K562 (cell line): ENCODE measurements at regions not wholly inside any gene's neighbourhood (a gene's known extent, or its start where the extent isn't known, plus 50 kb on each side); places are given as distances from the start of the nearest gene placed in this dataset.

Source experiments
- ATAC-seq: fragments of 200-7000 bp; cut with Tn5 transposase; 3 replicates; pipeline ENCODE4 v1.9.1; 2020; ENCODE audit warnings: moderate library complexity
- BruUV-seq: library from RNA; stranded (reverse); fragments of 400-500 nt; replicated peaks from 2 replicates; lab custom pipeline; 2021; lab: Mats Ljungman, UMichigan
- CTCF ChIA-PET: fragments of 300-600 bp; formaldehyde crosslinking; extraction: SDS; loops from one replicate; lab custom pipeline; 2021; ENCODE audit warnings: low intra/inter-chr PET ratio; lab: Yijun Ruan, JAX
- POLR2A ChIA-PET: fragments of 300-600, 350-650 bp; sonication (Branson Sonifier 250); formaldehyde crosslinking; extraction: SDS; loops from one replicate; lab custom pipeline; 2021; ENCODE audit warnings: antibody characterized with exemption, inconsistent platforms; lab: Yijun Ruan, JAX
- DNase-seq, 4 experiments: peaks; one replicate each; pipeline versions ENCODE4 v3.0.0 to v3.0.0-alpha.2; 2011 to 2018; ENCODE audit warnings: low spot score in 3 of 4, mixed read lengths in 3 of 4; ENCODE audit errors: extremely low read depth in 1 of 4
- FAIRE-seq: peaks from 2 replicates; lab custom pipeline; 2011; peaks lifted over from hg19 to GRCh38; lab: Jason Lieb, UNC
- H2AFZ ChIP-seq: 2 replicates; pipeline ENCODE4 v1.6.0; 2011; ENCODE audit warnings: low read depth, low read length, control low read depth, inconsistent platforms
- H3K27ac ChIP-seq: fragments of 200-600 bp; 3 replicates; pipeline ENCODE4 v1.8.0; 2011; ENCODE audit warnings: low read depth, mild to moderate bottlenecking, control low read depth, inconsistent platforms, low read length, moderate library complexity, mixed read lengths; ENCODE audit errors: extremely low read depth
- H3K27me3 ChIP-seq, 2 experiments: fragments of 300-600 bp in 1 of 2; 2 replicates in 1 of 2; 3 replicates in 1 of 2; pipeline versions ENCODE4 v1.6.0 to v1.8.0; 2011; ENCODE audit warnings: inconsistent platforms in 2 of 2, low read length in 2 of 2, mild to moderate bottlenecking in 1 of 2, mixed read lengths in 1 of 2, moderate library complexity in 1 of 2; ENCODE audit not compliant: control insufficient read depth in 2 of 2, insufficient read depth in 2 of 2
- H3K36me3 ChIP-seq: fragments of 300-600 bp; 3 replicates; pipeline ENCODE4 v1.8.0; 2011; ENCODE audit warnings: mild to moderate bottlenecking, low read length, inconsistent platforms; ENCODE audit not compliant: control insufficient read depth, insufficient read depth
- H3K4me1 ChIP-seq, 2 experiments: fragments of 200-600 bp in 1 of 2; replicated peaks in 1 of 2; 2 replicates in 1 of 2; 3 replicates in 1 of 2; pipeline versions ENCODE4 v1.5.1 to v1.8.0; 2011; ENCODE audit warnings: inconsistent platforms in 2 of 2, low read length in 2 of 2, mild to moderate bottlenecking in 1 of 2, mixed read lengths in 1 of 2, moderate library complexity in 1 of 2; ENCODE audit not compliant: control insufficient read depth in 2 of 2, insufficient read depth in 2 of 2
- H3K4me2 ChIP-seq: 2 replicates; pipeline ENCODE4 v1.6.1; 2011; ENCODE audit warnings: low read length, control low read depth, inconsistent platforms, mixed read lengths; ENCODE audit not compliant: insufficient read depth
- H3K4me3 ChIP-seq: fragments of 200-600 bp; sonication (generic), shearing (Covaris generic); 2 replicates; pipeline ENCODE4 v1.5.1; 2016; ENCODE audit warnings: control low read depth, inconsistent platforms
- H3K79me2 ChIP-seq: fragments of 200-600 bp; 3 replicates; pipeline ENCODE4 v1.8.0; 2011; ENCODE audit warnings: low read length, inconsistent platforms; ENCODE audit not compliant: control insufficient read depth, insufficient read depth
- H3K9ac ChIP-seq, 2 experiments: 2 replicates each; pipeline versions ENCODE4 v1.6.0 to v1.6.1; 2011; ENCODE audit warnings: low read depth in 2 of 2, low read length in 2 of 2, control low read depth in 1 of 2, inconsistent platforms in 1 of 2, mild to moderate bottlenecking in 1 of 2, mixed read lengths in 1 of 2; ENCODE audit not compliant: insufficient read depth in 1 of 2
- H3K9me1 ChIP-seq: one replicate; pipeline ENCODE4 v1.6.0; 2011; ENCODE audit warnings: inconsistent platforms, mild to moderate bottlenecking, low read length, moderate library complexity; ENCODE audit not compliant: control insufficient read depth, insufficient read depth
- H3K9me3 ChIP-seq: replicated peaks from 2 replicates; pipeline ENCODE4 v1.5.1; 2011; ENCODE audit warnings: low read depth, low read length, inconsistent platforms; ENCODE audit not compliant: control insufficient read depth, insufficient read depth
- H4K20me1 ChIP-seq: replicated peaks from 2 replicates; pipeline ENCODE4 v1.6.1; 2011; ENCODE audit warnings: low read length, inconsistent platforms, mixed read lengths; ENCODE audit not compliant: control insufficient read depth, insufficient read depth
- E2F3 ChIP-seq: fragments of 250-450 bp; sonication (Bioruptor Pico); IDR thresholded peaks from 2 replicates; pipeline ENCODE4 v1.4.0; 2020; ENCODE audit warnings: mild to moderate bottlenecking
- FOXM1 ChIP-seq, 2 experiments: fragments of 450-650 bp in 1 of 2; sonication (generic) in 1 of 2; formaldehyde crosslinking in 1 of 2; IDR thresholded peaks; 2 replicates each; pipeline versions ENCODE4 v1.6.1 to v1.9.0; 2017 to 2022; ENCODE audit warnings: low read depth in 2 of 2, mild to moderate bottlenecking in 2 of 2, missing genetic modification reagents in 1 of 2, moderate library complexity in 1 of 2
- ILK ChIP-seq: fragments of 450-650 bp; IDR thresholded peaks from 2 replicates; pipeline ENCODE4 v1.6.1; 2016; ENCODE audit warnings: missing genetic modification characterization, low read depth, mild to moderate bottlenecking, missing compliant biosample characterization, moderate library complexity, borderline replicate concordance
- RHOXF2B ChIP-seq: fragments of 250-450 bp; sonication (Bioruptor Pico); conservative IDR thresholded peaks from 2 replicates; pipeline ENCODE4 v1.5.1; 2021
- SP2 ChIP-seq: IDR thresholded peaks from 2 replicates; pipeline ENCODE4 v1.6.1; 2011; ENCODE audit warnings: mild to moderate bottlenecking, low read depth, low read length, moderate library complexity; ENCODE audit not compliant: poor library complexity, severe bottlenecking; ENCODE audit errors: extremely low read depth
- TCF7L2 ChIP-seq: fragments of 150-350 bp; IDR thresholded peaks from 2 replicates; pipeline ENCODE4 v1.6.1; 2016; ENCODE audit warnings: low read depth, mild to moderate bottlenecking, low read length, moderate library complexity
- ZNF3 ChIP-seq: fragments of 250-450 bp; sonication (Bioruptor Pico); IDR thresholded peaks from 2 replicates; pipeline ENCODE4 v1.5.0; 2021; ENCODE audit warnings: mild to moderate bottlenecking, moderate library complexity
- ZNF551 ChIP-seq: fragments of 250-450 bp; sonication (Bioruptor Pico); IDR thresholded peaks from 2 replicates; pipeline ENCODE4 v1.5.0; 2021; ENCODE audit warnings: mild to moderate bottlenecking, moderate library complexity
- WGBS: fragments of 100-300 bp; shearing (Covaris generic); methylation state at CpG from one replicate; pipeline ENCODE4 v1.1.6; 2016; ENCODE audit warnings: low coverage, mixed read lengths; ENCODE audit not compliant: insufficient coverage; ENCODE audit errors: missing lambda C conversion rate; 5-methylcytosine and 5-hydroxymethylcytosine counted together
- in situ Hi-C: fragments of 300-500 bp; cut with MboI; formaldehyde crosslinking; loops from 4 replicates; pipeline ENCODE4 v1.15.0; 2018; ENCODE audit warnings: inconsistent platforms, mixed read lengths
- intact Hi-C: fragments of 100-400 bp; cut with micrococcal nuclease; formaldehyde crosslinking; loops from 2 replicates; pipeline ENCODE4 v1.14.2; 2022
- TF ChIP-seq, protein P1 (sequence below): sonication (generic); formaldehyde crosslinking; IDR thresholded peaks from 2 replicates; pipeline ENCODE4 v1.8.0; 2022; ENCODE audit warnings: missing genetic modification reagents, mild to moderate bottlenecking, borderline replicate concordance

DNA sequence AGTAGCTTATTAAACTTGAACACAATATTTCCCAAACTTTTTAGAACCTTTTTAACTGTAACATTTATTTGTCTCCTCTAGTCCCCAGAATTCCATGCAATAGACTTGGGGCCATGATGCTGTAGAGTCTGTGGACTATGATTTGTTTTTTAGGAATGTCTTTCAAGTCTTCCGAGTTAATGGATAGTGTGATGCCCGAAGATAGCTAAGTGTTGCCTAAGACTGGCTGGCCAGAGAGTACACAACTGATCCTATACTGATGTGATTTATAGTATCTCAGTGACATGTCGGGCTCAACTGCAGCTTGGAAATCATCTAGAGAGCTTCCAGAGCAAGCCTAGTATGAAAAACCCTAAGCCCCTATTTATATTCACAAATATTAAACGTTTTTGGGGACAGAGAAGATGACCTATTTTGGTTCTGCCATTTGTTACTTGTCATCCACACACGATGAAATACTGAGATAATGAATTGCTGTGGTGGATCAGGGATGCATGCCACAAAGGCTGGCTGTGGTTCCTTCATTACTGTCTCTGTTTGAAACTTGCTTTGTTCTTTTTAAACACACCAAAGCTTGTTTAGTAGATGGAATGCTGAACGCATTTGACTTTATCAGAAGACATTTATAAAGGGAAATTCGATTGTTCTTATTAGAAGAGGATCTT, 507.4 kb downstream of the TAFA4 start:
- H3K9ac ChIP-seq = no peak overlapping the region
- no peaks in the 10 kb centered on the region for H4K20me1 ChIP-seq
- H3K27ac ChIP-seq = no peak overlapping the region
- in situ Hi-C loops (no loop called here), intact Hi-C loops (no loop called here)
- H3K9me1 ChIP-seq = no peaks in the 10 kb centered on the region
- ATAC-seq = no peak
- 3% methylated on average over 7 of the region's 7 CpGs for WGBS
- H2AFZ ChIP-seq = no peak overlapping the region
- BruUV-seq = no TSS peak
- H3K36me3 ChIP-seq = no peaks in the 10 kb centered on the region
- ChIA-PET CTCF (no interaction called here), POLR2A (no interaction called here)
- FAIRE-seq = no peak
- no peaks in the 10 kb centered on the region for H3K9me3 ChIP-seq
- H3K4me3 ChIP-seq = no peak overlapping the region
- H3K4me2 ChIP-seq = no peak overlapping the region
- no peaks in the 10 kb centered on the region for H3K79me2 ChIP-seq
- TF ChIP-seq E2F3 (CRISPR knock-in tag) (no peak), SP2 (no peak), ZNF551 (CRISPR knock-in tag) (no peak), RHOXF2B (no peak), TCF7L2 (no peak), ZNF3 (CRISPR knock-in tag) (no peak), FOXM1 (IDR thresholded peaks at IDR 0.05; ENCODE audit: low read depth) (no peak), FOXM1 (CRISPR knock-in tag; IDR thresholded peaks at IDR 0.05; ENCODE audit: low read depth) (no peak), ILK (tag) (no peak)
- TF ChIP-seq, protein P1, sequence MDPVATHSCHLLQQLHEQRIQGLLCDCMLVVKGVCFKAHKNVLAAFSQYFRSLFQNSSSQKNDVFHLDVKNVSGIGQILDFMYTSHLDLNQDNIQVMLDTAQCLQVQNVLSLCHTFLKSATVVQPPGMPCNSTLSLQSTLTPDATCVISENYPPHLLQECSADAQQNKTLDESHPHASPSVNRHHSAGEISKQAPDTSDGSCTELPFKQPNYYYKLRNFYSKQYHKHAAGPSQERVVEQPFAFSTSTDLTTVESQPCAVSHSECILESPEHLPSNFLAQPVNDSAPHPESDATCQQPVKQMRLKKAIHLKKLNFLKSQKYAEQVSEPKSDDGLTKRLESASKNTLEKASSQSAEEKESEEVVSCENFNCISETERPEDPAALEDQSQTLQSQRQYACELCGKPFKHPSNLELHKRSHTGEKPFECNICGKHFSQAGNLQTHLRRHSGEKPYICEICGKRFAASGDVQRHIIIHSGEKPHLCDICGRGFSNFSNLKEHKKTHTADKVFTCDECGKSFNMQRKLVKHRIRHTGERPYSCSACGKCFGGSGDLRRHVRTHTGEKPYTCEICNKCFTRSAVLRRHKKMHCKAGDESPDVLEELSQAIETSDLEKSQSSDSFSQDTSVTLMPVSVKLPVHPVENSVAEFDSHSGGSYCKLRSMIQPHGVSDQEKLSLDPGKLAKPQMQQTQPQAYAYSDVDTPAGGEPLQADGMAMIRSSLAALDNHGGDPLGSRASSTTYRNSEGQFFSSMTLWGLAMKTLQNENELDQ (CRISPR knock-in tag) = no peak
- H3K27me3 ChIP-seq = no peaks in the 10 kb centered on the region
- DNase-seq = no peak
- no peaks in the 10 kb centered on the region for H3K4me1 ChIP-seq
